A673 (cell line): ENCODE measurements at regions not wholly inside any gene's neighbourhood (a gene's known extent, or its start where the extent isn't known, plus 50 kb on each side); places are given as distances from the start of the nearest gene placed in this dataset.

Experiments used
- BruUV-seq: library from RNA; stranded (reverse); fragments of 400-500 nt; replicated peaks from 2 replicates; lab custom pipeline; 2021; lab: Mats Ljungman, UMichigan
- CTCF ChIA-PET: fragments of 300-600 bp; sonication (Branson Sonifier 250); formaldehyde crosslinking; loops from one replicate; lab custom pipeline; 2022; ENCODE audit warnings: antibody characterized with exemption; lab: Charles Lee
- POLR2A ChIA-PET: fragments of 300-600 bp; sonication (Branson Sonifier 250); formaldehyde crosslinking; loops from one replicate; lab custom pipeline; 2022; ENCODE audit warnings: antibody characterized with exemption; ENCODE audit not compliant: low non-redundant PET; lab: Charles Lee
- DNase-seq: peaks from one replicate; pipeline ENCODE4 v3.0.0-alpha.2; 2015; ENCODE audit warnings: low spot score
- H3K27ac ChIP-seq: fragments of 200-600 bp; sonication (generic); 2 replicates; pipeline ENCODE4 v1.5.1; 2016; ENCODE audit warnings: mixed run types, low read depth, mild to moderate bottlenecking, mixed read lengths, antibody characterized with exemption, low read length; ENCODE audit not compliant: poor library complexity, severe bottlenecking
- H3K27me3 ChIP-seq: fragments of 200-600 bp; sonication (generic); replicated peaks from 2 replicates; pipeline ENCODE4 v1.6.1; 2017; ENCODE audit warnings: mixed run types, low read depth, mild to moderate bottlenecking, mixed read lengths, antibody characterized with exemption, low read length; ENCODE audit not compliant: insufficient read depth, poor library complexity
- H3K36me3 ChIP-seq: fragments of 200-600 bp; sonication (generic); 2 replicates; pipeline ENCODE4 v1.6.1; 2016; ENCODE audit warnings: mixed run types, mild to moderate bottlenecking, mixed read lengths, antibody characterized with exemption, low read length; ENCODE audit not compliant: insufficient read depth, poor library complexity, severe bottlenecking
- H3K4me1 ChIP-seq: fragments of 200-600 bp; sonication (generic); 2 replicates; pipeline ENCODE4 v1.6.1; 2017; ENCODE audit warnings: mixed run types, mild to moderate bottlenecking, mixed read lengths, antibody characterized with exemption, low read length; ENCODE audit not compliant: insufficient read depth, poor library complexity, severe bottlenecking
- H3K4me3 ChIP-seq: fragments of 200-600 bp; sonication (generic); 2 replicates; pipeline ENCODE4 v1.5.1; 2016; ENCODE audit warnings: low read depth, mixed run types, mild to moderate bottlenecking, mixed read lengths, low read length; ENCODE audit not compliant: poor library complexity, severe bottlenecking
- H3K9me3 ChIP-seq: fragments of 200-600 bp; sonication (generic); 2 replicates; pipeline ENCODE4 v1.6.1; 2016; ENCODE audit warnings: mixed run types, low read depth, mild to moderate bottlenecking, mixed read lengths, antibody characterized with exemption, low read length; ENCODE audit not compliant: poor library complexity, severe bottlenecking
- EZH2 ChIP-seq: fragments of 200-600 bp; sonication (generic); IDR thresholded peaks from 2 replicates; pipeline ENCODE4 v1.6.1; 2017; ENCODE audit warnings: borderline replicate concordance, low read depth, mild to moderate bottlenecking, mixed read lengths, antibody characterized with exemption, low read length; ENCODE audit not compliant: poor library complexity, severe bottlenecking
- intact Hi-C: fragments of 100-400 bp; cut with micrococcal nuclease; formaldehyde crosslinking; loops from one replicate; pipeline ENCODE4 v1.10.0; 2022; ENCODE audit not compliant: unreplicated experiment
- TF ChIP-seq, protein P1 (sequence below): fragments of 300-800, 200-600 bp; sonication (generic); conservative IDR thresholded peaks from 2 replicates; pipeline ENCODE4 v1.5.1; 2017; ENCODE audit warnings: low read depth, mild to moderate bottlenecking, antibody characterized with exemption, low read length, moderate library complexity, mixed read lengths

DNA sequence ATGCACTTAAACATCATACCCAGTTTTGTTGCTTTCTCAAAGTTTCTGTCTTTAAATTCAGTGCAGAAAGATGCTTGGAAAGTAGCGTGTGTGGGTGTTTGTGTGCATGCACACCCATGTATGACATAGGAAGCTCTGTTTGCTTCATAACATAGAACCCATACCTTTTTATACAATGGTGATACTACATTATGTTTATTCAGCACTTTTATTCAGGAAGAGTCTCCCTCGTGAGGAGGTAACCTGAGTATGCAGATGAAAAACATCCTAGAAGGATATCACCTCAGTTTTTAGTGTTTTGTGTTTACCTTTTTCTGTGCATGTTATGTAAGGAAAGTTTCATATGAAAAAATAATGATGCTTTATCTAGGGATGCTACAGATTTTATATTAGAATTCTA is 111.2 kb downstream of the SST start:
- TF ChIP-seq EZH2: no peak
- TF ChIP-seq, protein P1, sequence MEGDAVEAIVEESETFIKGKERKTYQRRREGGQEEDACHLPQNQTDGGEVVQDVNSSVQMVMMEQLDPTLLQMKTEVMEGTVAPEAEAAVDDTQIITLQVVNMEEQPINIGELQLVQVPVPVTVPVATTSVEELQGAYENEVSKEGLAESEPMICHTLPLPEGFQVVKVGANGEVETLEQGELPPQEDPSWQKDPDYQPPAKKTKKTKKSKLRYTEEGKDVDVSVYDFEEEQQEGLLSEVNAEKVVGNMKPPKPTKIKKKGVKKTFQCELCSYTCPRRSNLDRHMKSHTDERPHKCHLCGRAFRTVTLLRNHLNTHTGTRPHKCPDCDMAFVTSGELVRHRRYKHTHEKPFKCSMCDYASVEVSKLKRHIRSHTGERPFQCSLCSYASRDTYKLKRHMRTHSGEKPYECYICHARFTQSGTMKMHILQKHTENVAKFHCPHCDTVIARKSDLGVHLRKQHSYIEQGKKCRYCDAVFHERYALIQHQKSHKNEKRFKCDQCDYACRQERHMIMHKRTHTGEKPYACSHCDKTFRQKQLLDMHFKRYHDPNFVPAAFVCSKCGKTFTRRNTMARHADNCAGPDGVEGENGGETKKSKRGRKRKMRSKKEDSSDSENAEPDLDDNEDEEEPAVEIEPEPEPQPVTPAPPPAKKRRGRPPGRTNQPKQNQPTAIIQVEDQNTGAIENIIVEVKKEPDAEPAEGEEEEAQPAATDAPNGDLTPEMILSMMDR: no peak
- Histone ChIP-seq H3K9me3 (no peaks in the 10 kb centered on the region), H3K27me3 (no peaks in the 10 kb centered on the region), H3K36me3 (no peaks in the 10 kb centered on the region), H3K4me3 (no peak overlapping the region), H3K27ac (no peak overlapping the region), H3K4me1 (no peaks in the 10 kb centered on the region)
- BruUV-seq: no TSS peak
- no peak for DNase-seq
- intact Hi-C loops: no loop called here
- CTCF ChIA-PET: no interaction called here
- POLR2A ChIA-PET: interaction anchor here (0.7 kb wide), 1 partner anchor 34 kb away, joined by 3 read pairs; no protein-coding TSS in a partner anchor

DNA sequence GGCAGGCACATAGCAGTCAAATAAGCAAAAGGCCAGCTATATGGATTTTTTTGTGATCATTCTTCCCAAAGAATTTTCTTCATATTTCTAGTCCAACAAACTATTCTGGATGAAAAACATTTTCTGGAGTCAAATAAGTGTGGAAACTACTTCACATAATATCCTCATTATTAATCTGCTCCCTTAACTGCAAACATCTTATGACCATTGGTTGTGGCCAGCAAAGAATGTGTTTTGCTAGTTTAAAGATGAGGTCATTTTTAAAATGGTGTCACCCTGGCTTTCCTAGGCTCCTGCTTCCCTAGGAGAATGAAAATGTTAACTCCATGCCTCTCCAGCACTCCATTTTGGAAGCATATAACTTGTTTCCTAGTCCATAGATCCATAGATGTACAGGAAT is 118.8 kb downstream of the SST start:
- no peak overlapping the region for H3K27ac ChIP-seq
- POLR2A ChIA-PET: no interaction called here
- no TSS peak for BruUV-seq

DNA sequence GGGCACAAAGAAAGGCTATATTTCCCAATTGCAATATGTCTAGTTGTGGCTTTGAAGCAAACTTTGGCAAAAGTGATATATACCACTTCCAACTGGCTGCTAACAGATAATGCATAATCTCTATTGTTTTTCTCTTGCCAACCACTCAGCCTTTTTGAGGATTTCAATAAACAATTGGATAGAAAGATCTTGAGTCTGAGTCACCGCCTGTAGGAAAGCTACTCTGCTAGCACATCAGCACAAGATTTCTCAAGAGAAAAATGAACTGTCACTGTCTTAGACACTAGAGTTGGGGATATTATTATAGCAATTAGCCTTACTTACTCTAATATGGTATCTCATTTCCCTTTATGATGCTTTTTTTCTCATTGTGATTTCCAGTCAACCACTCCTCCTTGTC is 119.7 kb downstream of the SST start:
- BruUV-seq: no TSS peak
- no peaks in the 10 kb centered on the region for H3K4me1 ChIP-seq
- peaks cover 10% of the 10 kb centered on the region for H3K27me3 ChIP-seq
- DNase-seq: no peak
- H3K4me3 ChIP-seq: no peak overlapping the region
- intact Hi-C loops: no loop called here
- ChIA-PET POLR2A (no interaction called here), CTCF (no interaction called here)
- no peak for TF ChIP-seq EZH2
- TF ChIP-seq, protein P1: no peak
- H3K9me3 ChIP-seq: no peaks in the 10 kb centered on the region
- H3K27ac ChIP-seq: no peak overlapping the region
- no peaks in the 10 kb centered on the region for H3K36me3 ChIP-seq

More for the DNA sequence above, 118.8 kb downstream of the SST start:
- Histone ChIP-seq H3K36me3 (no peaks in the 10 kb centered on the region), H3K9me3 (no peaks in the 10 kb centered on the region), H3K4me3 (no peak overlapping the region), H3K27me3 (peaks cover 10% of the 10 kb centered on the region), H3K4me1 (no peaks in the 10 kb centered on the region)
- intact Hi-C loops: no loop called here
- CTCF ChIA-PET: no interaction called here
- no peak for TF ChIP-seq EZH2
- TF ChIP-seq, protein P1: no peak
- DNase-seq: no peak
